IMR-90 (cell line): ENCODE measurements at regions not wholly inside any gene's neighbourhood (a gene's known extent, or its start where the extent isn't known, plus 50 kb on each side); places are given as distances from the start of the nearest gene placed in this dataset.

Source experiments
- ATAC-seq: fragments of 200-7000 bp; cut with Tn5 transposase; 2 replicates; pipeline ENCODE4 v1.9.1; 2020; ENCODE audit warnings: low read depth, mild to moderate bottlenecking, moderate library complexity
- BruUV-seq: library from RNA; stranded (reverse); fragments of 400-500 nt; replicated peaks from 2 replicates; lab custom pipeline; 2021; lab: Mats Ljungman, UMichigan
- CTCF ChIA-PET: fragments of 300-600 bp; formaldehyde crosslinking; extraction: SDS; loops from one replicate; lab custom pipeline; 2021; ENCODE audit warnings: antibody characterized with exemption; lab: Yijun Ruan, JAX
- POLR2A ChIA-PET: fragments of 300-600 bp; sonication (Branson Sonifier 250); formaldehyde crosslinking; loops from one replicate; lab custom pipeline; 2022; ENCODE audit warnings: antibody characterized with exemption; ENCODE audit not compliant: unreplicated experiment; lab: Charles Lee
- DNase-seq: peaks from one replicate; pipeline ENCODE4 v3.0.0; 2013
- H2AFZ ChIP-seq: replicated peaks from 2 replicates; pipeline ENCODE3; 2013; ENCODE audit warnings: low read length, mild to moderate bottlenecking; ENCODE audit not compliant: poor library complexity
- H2AK5ac ChIP-seq: 2 replicates; pipeline ENCODE4 v1.6.1; 2013; ENCODE audit warnings: low read depth, low read length, inconsistent platforms
- H2AK9ac ChIP-seq: replicated peaks from 2 replicates; pipeline ENCODE3; 2013; ENCODE audit warnings: mild to moderate bottlenecking, low read depth, low read length, moderate library complexity; ENCODE audit not compliant: poor library complexity
- H2BK120ac ChIP-seq: 2 replicates; pipeline ENCODE4 v1.6.1; 2013; ENCODE audit warnings: low read depth, low read length, inconsistent platforms
- H2BK15ac ChIP-seq: 3 replicates; pipeline ENCODE4 v1.6.1; 2013; ENCODE audit warnings: low read depth, low read length, inconsistent platforms
- H2BK20ac ChIP-seq: 2 replicates; pipeline ENCODE4 v1.6.1; 2013; ENCODE audit warnings: low read depth, mild to moderate bottlenecking, inconsistent platforms, low read length, moderate library complexity
- H2BK5ac ChIP-seq: 2 replicates; pipeline ENCODE4 v1.6.1; 2013; ENCODE audit warnings: mild to moderate bottlenecking, low read depth, low read length, inconsistent platforms; ENCODE audit not compliant: poor library complexity, severe bottlenecking
- H3K14ac ChIP-seq: replicated peaks from 2 replicates; pipeline ENCODE4 v1.6.1; 2013; ENCODE audit warnings: low read depth, low read length, inconsistent platforms
- H3K18ac ChIP-seq: 2 replicates; pipeline ENCODE4 v1.6.1; 2013; ENCODE audit warnings: low read depth, low read length, control low read depth
- H3K23ac ChIP-seq: 2 replicates; pipeline ENCODE4 v1.6.1; 2013; ENCODE audit warnings: low read depth, low read length, inconsistent platforms
- H3K27ac ChIP-seq: 2 replicates; pipeline ENCODE4 v1.5.1; 2013; ENCODE audit warnings: mild to moderate bottlenecking, control low read depth, low read length; ENCODE audit not compliant: insufficient read depth
- H3K27me3 ChIP-seq: 2 replicates; pipeline ENCODE4 v1.6.1; 2013; ENCODE audit warnings: low read length; ENCODE audit not compliant: control insufficient read depth, insufficient read depth
- H3K36me3 ChIP-seq: 2 replicates; pipeline ENCODE4 v1.6.1; 2013; ENCODE audit warnings: low read length, mixed read lengths; ENCODE audit not compliant: control insufficient read depth, insufficient read depth
- H3K4ac ChIP-seq: 2 replicates; pipeline ENCODE4 v1.6.1; 2013; ENCODE audit warnings: low read depth, low read length, inconsistent platforms
- H3K4me1 ChIP-seq: 2 replicates; pipeline ENCODE4 v1.6.1; 2013; ENCODE audit warnings: low read length, mixed read lengths; ENCODE audit not compliant: control insufficient read depth, insufficient read depth
- H3K4me2 ChIP-seq: 2 replicates; pipeline ENCODE4 v1.6.1; 2013; ENCODE audit warnings: low read depth, mild to moderate bottlenecking, control low read depth, low read length, moderate library complexity
- H3K4me3 ChIP-seq: 2 replicates; pipeline ENCODE4 v1.5.1; 2013; ENCODE audit warnings: low read depth, mild to moderate bottlenecking, control low read depth, low read length, moderate library complexity; ENCODE audit not compliant: insufficient read depth
- H3K56ac ChIP-seq: 2 replicates; pipeline ENCODE4 v1.6.1; 2013; ENCODE audit warnings: low read length, inconsistent platforms; ENCODE audit not compliant: insufficient read depth; ENCODE audit errors: extremely low read depth
- H3K79me1 ChIP-seq, 2 experiments: 2 replicates each; pipeline ENCODE4 v1.6.1; 2013; ENCODE audit warnings: low read length in 2 of 2, inconsistent platforms in 1 of 2, low read depth in 1 of 2
- H3K9ac ChIP-seq: 2 replicates; pipeline ENCODE4 v1.6.1; 2013; ENCODE audit warnings: low read depth, low read length, control low read depth
- H3K9me1 ChIP-seq: 2 replicates; pipeline ENCODE4 v1.6.1; 2013; ENCODE audit warnings: low read length, inconsistent platforms; ENCODE audit not compliant: insufficient read depth
- H3K9me3 ChIP-seq: 2 replicates; pipeline ENCODE4 v1.6.1; 2013; ENCODE audit warnings: low read length; ENCODE audit not compliant: control insufficient read depth, insufficient read depth
- H4K20me1 ChIP-seq: 2 replicates; pipeline ENCODE4 v1.6.1; 2013; ENCODE audit warnings: low read length, inconsistent platforms; ENCODE audit not compliant: insufficient read depth
- H4K5ac ChIP-seq: 2 replicates; pipeline ENCODE4 v1.6.1; 2013; ENCODE audit warnings: mild to moderate bottlenecking, low read depth, low read length, control low read depth
- H4K8ac ChIP-seq, 2 experiments: 2 replicates each; pipeline ENCODE4 v1.6.1; 2013; ENCODE audit warnings: low read depth in 2 of 2, low read length in 2 of 2, control low read depth in 1 of 2, inconsistent platforms in 1 of 2
- H4K91ac ChIP-seq: 2 replicates; pipeline ENCODE4 v1.6.1; 2013; ENCODE audit warnings: low read depth, low read length, inconsistent platforms; ENCODE audit not compliant: insufficient read depth
- CEBPB ChIP-seq: IDR thresholded peaks from 2 replicates; pipeline ENCODE4 v1.6.1; 2012; ENCODE audit warnings: low read depth, low read length, improper control_type of control experiment
- CHD1 ChIP-seq: IDR thresholded peaks from 2 replicates; pipeline ENCODE4 v1.6.1; 2012; ENCODE audit warnings: low read depth, low read length, improper control_type of control experiment
- ELK1 ChIP-seq: fragments of 150-350 bp; IDR thresholded peaks from 2 replicates; pipeline ENCODE4 v1.6.1; 2016; ENCODE audit warnings: low read depth, mild to moderate bottlenecking, low read length, moderate library complexity, borderline replicate concordance
- FOS ChIP-seq: fragments of 150-350 bp; IDR thresholded peaks from 2 replicates; pipeline ENCODE4 v1.6.1; 2016; ENCODE audit warnings: low read depth, low read length
- MAZ ChIP-seq: IDR thresholded peaks from 2 replicates; pipeline ENCODE4 v1.6.1; 2012; ENCODE audit warnings: low read depth, mild to moderate bottlenecking, low read length, improper control_type of control experiment, moderate library complexity, borderline replicate concordance
- MXI1 ChIP-seq: IDR thresholded peaks from 2 replicates; pipeline ENCODE4 v1.6.1; 2012; ENCODE audit warnings: low read depth, mild to moderate bottlenecking, low read length, moderate library complexity, borderline replicate concordance
- NFE2L2 ChIP-seq: fragments of 150-350 bp; IDR thresholded peaks from 2 replicates; pipeline ENCODE4 v1.6.1; 2016; ENCODE audit warnings: low read depth, mild to moderate bottlenecking, low read length
- RAD21 ChIP-seq: IDR thresholded peaks from 2 replicates; pipeline ENCODE4 v1.6.1; 2012; ENCODE audit warnings: low read length, improper control_type of control experiment
- RCOR1 ChIP-seq: IDR thresholded peaks from 2 replicates; pipeline ENCODE4 v1.6.1; 2012; ENCODE audit warnings: mild to moderate bottlenecking, low read length, improper control_type of control experiment; ENCODE audit not compliant: insufficient replicate concordance
- SMC3 ChIP-seq: fragments of 150-350 bp; IDR thresholded peaks from 2 replicates; pipeline ENCODE4 v1.6.1; 2016; ENCODE audit warnings: low read depth, mild to moderate bottlenecking, antibody characterized with exemption, low read length, moderate library complexity
- USF2 ChIP-seq: fragments of 150-350 bp; IDR thresholded peaks from 2 replicates; pipeline ENCODE4 v1.6.1; 2017; ENCODE audit warnings: mild to moderate bottlenecking, antibody characterized with exemption, low read length, low read depth
- WGBS, 2 experiments: methylation state at CpG; one replicate each; pipeline versions ENCODE4 v1.1.5 to v1.1.7; 2013; ENCODE audit warnings: missing lambda C conversion rate in 2 of 2; ENCODE audit not compliant: insufficient read length in 1 of 2; ENCODE audit errors: extremely low coverage in 2 of 2; 5-methylcytosine and 5-hydroxymethylcytosine counted together
- dilution Hi-C: fragments of 300-500 bp; cut with HindIII; formaldehyde crosslinking; loops from one replicate; pipeline ENCODE4 v1.14.3; 2018; ENCODE audit warnings: low sequenced_read_pairs; ENCODE audit not compliant: unreplicated experiment
- in situ Hi-C: fragments of 300-500 bp; cut with MboI; formaldehyde crosslinking; loops from 3 replicates; pipeline ENCODE4 v1.14.3; 2019; ENCODE audit warnings: low sequenced_read_pairs, inconsistent platforms, mixed read lengths
- intact Hi-C: fragments of 100-400 bp; cut with micrococcal nuclease; formaldehyde crosslinking; loops from 2 replicates; pipeline ENCODE4 v1.10.0; 2022

DNA sequence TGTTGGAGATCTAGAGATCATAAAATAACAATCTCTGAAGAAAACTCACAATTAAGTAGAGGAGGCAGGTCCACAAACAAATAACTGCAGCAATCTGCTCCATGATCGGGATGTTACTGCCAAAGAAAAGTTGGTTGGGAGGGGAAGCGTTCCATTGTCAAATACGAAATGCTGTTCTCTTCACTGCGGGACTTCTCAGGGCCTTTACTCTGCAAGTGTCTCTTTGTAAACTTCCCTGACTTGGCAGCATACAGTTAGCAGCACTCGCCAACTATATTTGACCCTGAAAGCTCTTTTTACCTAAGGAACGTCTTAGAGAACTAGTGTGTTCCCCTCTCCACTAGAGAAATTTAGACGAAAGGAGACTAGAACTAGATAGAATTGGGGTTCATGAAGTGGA is 780.7 kb upstream of the TBX3 start:
- Histone ChIP-seq H3K23ac (no peak overlapping the region), H3K9me1 (no peaks in the 10 kb centered on the region), H2BK5ac (no peak overlapping the region), H4K8ac (no peak overlapping the region), H3K9me3 (no peaks in the 10 kb centered on the region), H2BK20ac (no peak overlapping the region), H3K79me1 (no peaks in the 10 kb centered on the region), H3K14ac (no peak overlapping the region), H2AK5ac (no peak overlapping the region), H2BK120ac (no peak overlapping the region), H3K27ac (no peak overlapping the region), H3K4me3 (no peak overlapping the region), H3K4me2 (no peak overlapping the region), H3K36me3 (no peaks in the 10 kb centered on the region), H4K5ac (no peak overlapping the region), H2BK15ac (no peak overlapping the region), H4K91ac (no peak overlapping the region), H3K4me1 (0 out of 2 replicates have a peak, but pooled peaks cover 4% of the 10 kb centered on the region), H4K20me1 (no peaks in the 10 kb centered on the region), H3K56ac (no peak overlapping the region), H3K18ac (no peak overlapping the region), H3K27me3 (no peaks in the 10 kb centered on the region), H2AFZ (no peak overlapping the region), H2AK9ac (no peak overlapping the region), H3K4ac (no peak overlapping the region), H3K9ac (no peak overlapping the region)
- CTCF ChIA-PET: no interaction called here
- no peak for DNase-seq
- no peak for TF ChIP-seq USF2
- no peak for TF ChIP-seq NFE2L2
- no peak for TF ChIP-seq MXI1
- no peak for TF ChIP-seq CHD1
- TF ChIP-seq RAD21: no peak
- no peak for TF ChIP-seq ELK1
- no peak for TF ChIP-seq CEBPB
- no peak for TF ChIP-seq FOS
- TF ChIP-seq MAZ: no peak
- no peak for TF ChIP-seq SMC3
- TF ChIP-seq RCOR1: no peak
- in situ Hi-C loops (no loop called here), dilution Hi-C loops (no loop called here), intact Hi-C loops (no loop called here)
- BruUV-seq: no TSS peak
- WGBS, 2 experiments: 100% methylated on average over 1 of the region's 7 CpGs; no CpG with 5 or more reads in 1 of the 2 experiments
- ATAC-seq: no peak
- POLR2A ChIA-PET: no interaction called here
